ENCODE measurements at regions not wholly inside any gene's neighbourhood (a gene's known extent, or its start where the extent isn't known, plus 50 kb on each side); places are given as distances from the start of the nearest gene placed in this dataset.

GRCh38 chr2:65548064-65548463, 115.7 kb upstream of the SPRED2 start:
- intact Hi-C loops (cut with micrococcal nuclease; ENCODE audit: unreplicated experiment) (no loop called here), in situ Hi-C loops (cut with HindIII; ENCODE audit: extremely low pct_ligation_motif_present, low pct_unique_long_range_greater_than_20kb) (no loop called here)
- no peak for ATAC-seq
- peaks cover 22% of the 10 kb centered on the region for H3K4me1 ChIP-seq (ENCODE audit: insufficient read depth, low read length)
- TF ChIP-seq SRSF9 (IDR thresholded peaks at IDR 0.05; ENCODE audit: borderline replicate concordance, insufficient read depth, low read depth, low read length, poor library complexity, severe bottlenecking) (no peak), THAP11 (CRISPR knock-in tag; IDR thresholded peaks at IDR 0.05) (no peak), ZBTB14 (CRISPR knock-in tag; IDR thresholded peaks at IDR 0.05) (no peak), ZBTB38 (CRISPR knock-in tag; IDR thresholded peaks at IDR 0.05) (no peak), NFYB (CRISPR knock-in tag; IDR thresholded peaks at IDR 0.05) (no peak), ARNT (IDR thresholded peaks at IDR 0.05) (no peak), MAFG (CRISPR knock-in tag; IDR thresholded peaks at IDR 0.05) (no peak), ZNF672 (CRISPR knock-in tag; IDR thresholded peaks at IDR 0.05) (no peak), FOXP4 (CRISPR knock-in tag; IDR thresholded peaks at IDR 0.05) (no peak), RBM22 (optimal IDR thresholded peaks at IDR 0.05; ENCODE audit: low read length) (no peak), SAFB2 (CRISPR knock-in tag; IDR thresholded peaks at IDR 0.05; ENCODE audit: borderline replicate concordance, low read depth) (no peak), RXRA (CRISPR knock-in tag; IDR thresholded peaks at IDR 0.05) (no peak), ZBTB10 (CRISPR knock-in tag; IDR thresholded peaks at IDR 0.05; ENCODE audit: borderline replicate concordance) (no peak), FLYWCH1 (CRISPR knock-in tag; IDR thresholded peaks at IDR 0.05) (no peak), ZNF253 (CRISPR knock-in tag; IDR thresholded peaks at IDR 0.05; ENCODE audit: borderline replicate concordance) (no peak), ZKSCAN5 (CRISPR knock-in tag; IDR thresholded peaks at IDR 0.05) (no peak), SP4 (CRISPR knock-in tag; IDR thresholded peaks at IDR 0.05) (no peak), ZFP36L1 (CRISPR knock-in tag; IDR thresholded peaks at IDR 0.05) (no peak)
- no peak overlapping the region for H3K4me2 ChIP-seq (ENCODE audit: low read depth, low read length)
- ChIA-PET CTCF (ENCODE audit: low intra/inter-chr PET ratio, low total read pairs) (no interaction called here), POLR2A (interaction anchor here (1.5 kb wide), 1 partner anchor 112 kb away, joined by 4 read pairs; no protein-coding TSS in a partner anchor)
- no peaks in the 10 kb centered on the region for H3K79me2 ChIP-seq (ENCODE audit: insufficient read depth, low read length)
- no peaks in the 10 kb centered on the region for H3K36me3 ChIP-seq (replicated peaks in 1 of 2; ENCODE audit: control insufficient read depth in 1 of 2, insufficient read depth in 2 of 2, low read length in 2 of 2)
- H3K27me3 ChIP-seq (ENCODE audit: control insufficient read depth in 1 of 2, insufficient read depth in 2 of 2, low read length in 2 of 2) = no peaks in the 10 kb centered on the region
- FAIRE-seq = no peak
- H3K9me3 ChIP-seq (ENCODE audit: low read length) = no peaks in the 10 kb centered on the region
- no peak overlapping the region for H3K27ac ChIP-seq (ENCODE audit: extremely low read length, insufficient read depth, low read length)
- no TSS peak for BruUV-seq (replicated peaks)
- H4K20me1 ChIP-seq (ENCODE audit: insufficient read depth, low read length) = no peaks in the 10 kb centered on the region
- WGBS (ENCODE audit: low lambda C conversion rate) = 57% methylated on average over 4 of the region's 4 CpGs
- no peak overlapping the region for H3K4me3 ChIP-seq (replicated peaks in 1 of 3; ENCODE audit: insufficient read depth in 1 of 3, low read depth in 2 of 3, low read length in 3 of 3)
- DNase-seq (ENCODE audit: low spot score) = no peak
- no peak overlapping the region for H2AFZ ChIP-seq (ENCODE audit: low read length)
- no peak overlapping the region for H3K9ac ChIP-seq (ENCODE audit: insufficient read depth, low read depth, low read length)
